GM12878 (cell line): ENCODE measurements at regions not wholly inside any gene's neighbourhood (a gene's known extent, or its start where the extent isn't known, plus 50 kb on each side); places are given as distances from the start of the nearest gene placed in this dataset.

Experiments
- CHD2 ChIP-seq: IDR thresholded peaks from 2 replicates; pipeline ENCODE4 v1.6.1; 2011; ENCODE audit warnings: low read depth, low read length, improper control_type of control experiment, borderline replicate concordance
- FOXK2 ChIP-seq: fragments of 450-650 bp; IDR thresholded peaks from 2 replicates; pipeline ENCODE4 v1.6.1; 2017; ENCODE audit warnings: mild to moderate bottlenecking, moderate library complexity
- GABPA ChIP-seq: IDR thresholded peaks from 2 replicates; pipeline ENCODE4 v1.6.1; 2014; ENCODE audit warnings: antibody characterized with exemption, low read depth, mild to moderate bottlenecking, inconsistent platforms
- KAT2A ChIP-seq: conservative IDR thresholded peaks from 2 replicates; pipeline ENCODE4 v1.6.1; 2011; ENCODE audit warnings: low read depth, low read length; ENCODE audit not compliant: control insufficient read depth
- NBN ChIP-seq: fragments of 450-650 bp; IDR thresholded peaks from 2 replicates; pipeline ENCODE4 v1.6.1; 2016
- SP1 ChIP-seq: IDR thresholded peaks from one replicate; pipeline ENCODE4 v1.6.1; 2011; ENCODE audit warnings: low read depth, low read length
- SUPT20H ChIP-seq: IDR thresholded peaks from 2 replicates; pipeline ENCODE4 v1.6.1; 2011; ENCODE audit warnings: low read depth, mild to moderate bottlenecking, low read length, moderate library complexity, borderline replicate concordance; ENCODE audit not compliant: control insufficient read depth
- TCF12 ChIP-seq: IDR thresholded peaks from 2 replicates; pipeline ENCODE4 v1.6.1; 2011; ENCODE audit warnings: low read depth, mild to moderate bottlenecking, low read length
- ZNF274 ChIP-seq: IDR thresholded peaks from one replicate; pipeline ENCODE4 v1.8.0; 2011; ENCODE audit not compliant: insufficient read length, insufficient read depth
- TF ChIP-seq, protein P1 (sequence below): IDR thresholded peaks from 2 replicates; pipeline ENCODE4 v1.6.1; 2011; ENCODE audit warnings: borderline replicate concordance, low read depth, mild to moderate bottlenecking, moderate library complexity, mixed read lengths, low read length; ENCODE audit not compliant: insufficient read depth; ENCODE audit errors: extremely low read length

DNA sequence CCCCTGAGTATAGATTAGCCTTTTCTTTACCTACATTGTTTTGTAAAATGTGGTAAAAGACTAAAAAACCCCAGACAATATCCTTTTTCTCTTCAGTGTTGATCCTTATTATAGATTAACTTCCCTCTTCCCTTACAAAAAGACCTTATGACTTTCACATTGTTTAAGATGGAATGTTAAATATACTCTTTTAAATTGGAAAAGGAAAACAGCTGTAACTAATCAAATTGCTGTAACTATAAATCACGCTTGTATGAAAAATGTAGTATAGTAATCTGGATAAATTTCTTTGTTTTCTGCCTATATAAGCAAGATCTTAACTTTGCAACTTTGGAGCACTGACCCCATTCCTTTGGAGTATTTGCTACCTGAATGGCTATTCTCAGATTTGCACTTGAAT lies 383.1 kb downstream of the FAM170A start:
- TF ChIP-seq ZNF274 (no peak), NBN (no peak), FOXK2 (no peak), SP1 (no peak), GABPA (no peak), SUPT20H (no peak), CHD2 (no peak), TCF12 (no peak), KAT2A (no peak)
- TF ChIP-seq, protein P1, sequence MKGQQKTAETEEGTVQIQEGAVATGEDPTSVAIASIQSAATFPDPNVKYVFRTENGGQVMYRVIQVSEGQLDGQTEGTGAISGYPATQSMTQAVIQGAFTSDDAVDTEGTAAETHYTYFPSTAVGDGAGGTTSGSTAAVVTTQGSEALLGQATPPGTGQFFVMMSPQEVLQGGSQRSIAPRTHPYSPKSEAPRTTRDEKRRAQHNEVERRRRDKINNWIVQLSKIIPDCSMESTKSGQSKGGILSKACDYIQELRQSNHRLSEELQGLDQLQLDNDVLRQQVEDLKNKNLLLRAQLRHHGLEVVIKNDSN = no peak
